Neural progenitor cell (in vitro differentiated cells): ENCODE measurements at regions not wholly inside any gene's neighbourhood (a gene's known extent, or its start where the extent isn't known, plus 50 kb on each side); places are given as distances from the start of the nearest gene placed in this dataset.

Source experiments
- CTCF ChIP-seq: fragments of 200-600 bp; sonication (generic); IDR thresholded peaks from 2 replicates; pipeline ENCODE4 v1.5.1; 2017; ENCODE audit warnings: antibody characterized with exemption, mild to moderate bottlenecking
- EZH2 ChIP-seq: fragments of 200-600 bp; sonication (generic); IDR thresholded peaks from 2 replicates; pipeline ENCODE4 v1.6.1; 2017; ENCODE audit warnings: antibody characterized with exemption, mild to moderate bottlenecking, moderate library complexity

- TF ChIP-seq CTCF (no peak), EZH2 (no peak)
These were observed 84.3 kb upstream of the FXR1 start for GRCh38 chr3:180828001-180828720.
